ENCODE measurements at regions not wholly inside any gene's neighbourhood (a gene's known extent, or its start where the extent isn't known, plus 50 kb on each side); places are given as distances from the start of the nearest gene placed in this dataset.

- H3K4me3 ChIP-seq (ENCODE audit: low read depth, low read length) = no peak overlapping the region
- DNase-seq (ENCODE audit: low read depth) = no peak
- TF ChIP-seq MYC (IDR thresholded peaks at IDR 0.05; ENCODE audit: low read depth, low read length) (no peak), MAX (IDR thresholded peaks at IDR 0.05; ENCODE audit: low read depth, low read length) (no peak), POLR2A (IDR thresholded peaks at IDR 0.05; ENCODE audit: extremely low read depth, insufficient read length) (no peak), CTCF (IDR thresholded peaks at IDR 0.05; ENCODE audit: low read depth, low read length) (no peak)
Measured at GRCh38 chr22:49645791-49646550, 181.7 kb downstream of the BRD1 start.

GRCh38 chr22:49645257-49645656 lies 182.4 kb downstream of the BRD1 start:
- DNase-seq (ENCODE audit: low read depth) = no peak
- no peak overlapping the region for H3K4me3 ChIP-seq (ENCODE audit: low read depth, low read length)
- TF ChIP-seq POLR2A (IDR thresholded peaks at IDR 0.05; ENCODE audit: extremely low read depth, insufficient read length) = no peak
- no peak for TF ChIP-seq MAX (IDR thresholded peaks at IDR 0.05; ENCODE audit: low read depth, low read length)
- no peak for TF ChIP-seq CTCF (IDR thresholded peaks at IDR 0.05; ENCODE audit: low read depth, low read length)
- no peak for TF ChIP-seq MYC (IDR thresholded peaks at IDR 0.05; ENCODE audit: low read depth, low read length)

- no peak for TF ChIP-seq CTCF (IDR thresholded peaks at IDR 0.05; ENCODE audit: low read depth, low read length)
- TF ChIP-seq MYC (IDR thresholded peaks at IDR 0.05; ENCODE audit: low read depth, low read length) = no peak
- no peak for TF ChIP-seq POLR2A (IDR thresholded peaks at IDR 0.05; ENCODE audit: extremely low read depth, insufficient read length)
- no peak for TF ChIP-seq MAX (IDR thresholded peaks at IDR 0.05; ENCODE audit: low read depth, low read length)
- H3K4me3 ChIP-seq (ENCODE audit: low read depth, low read length) = no peak overlapping the region
- no peak for DNase-seq (ENCODE audit: low read depth)
Measured at GRCh38 chr22:49643998-49644397, 183.7 kb downstream of the BRD1 start.

GRCh38 chr22:49643466-49643865 lies 184.2 kb downstream of the BRD1 start:
- no peak for DNase-seq (ENCODE audit: low read depth)
- H3K4me3 ChIP-seq (ENCODE audit: low read depth, low read length) = no peak overlapping the region
- TF ChIP-seq POLR2A (IDR thresholded peaks at IDR 0.05; ENCODE audit: extremely low read depth, insufficient read length) (no peak), CTCF (IDR thresholded peaks at IDR 0.05; ENCODE audit: low read depth, low read length) (no peak), MYC (IDR thresholded peaks at IDR 0.05; ENCODE audit: low read depth, low read length) (no peak), MAX (IDR thresholded peaks at IDR 0.05; ENCODE audit: low read depth, low read length) (no peak)

GRCh38 chr22:49642741-49643140 lies 184.9 kb downstream of the BRD1 start:
- DNase-seq (ENCODE audit: low read depth) = no peak
- H3K4me3 ChIP-seq (ENCODE audit: low read depth, low read length) = no peak overlapping the region
- TF ChIP-seq CTCF (IDR thresholded peaks at IDR 0.05; ENCODE audit: low read depth, low read length) (no peak), POLR2A (IDR thresholded peaks at IDR 0.05; ENCODE audit: extremely low read depth, insufficient read length) (no peak), MAX (IDR thresholded peaks at IDR 0.05; ENCODE audit: low read depth, low read length) (no peak), MYC (IDR thresholded peaks at IDR 0.05; ENCODE audit: low read depth, low read length) (no peak)

Measured in NB4 (cell line).